Muscle layer of colon (tissue), 2 donors: ENCODE measurements at regions not wholly inside any gene's neighbourhood (a gene's known extent, or its start where the extent isn't known, plus 50 kb on each side); places are given as distances from the start of the nearest gene placed in this dataset.

ENCODE experiments used
- H3K27ac ChIP-seq: one replicate; pipeline ENCODE4 v1.7.0; 2013; ENCODE audit warnings: low read depth, mild to moderate bottlenecking, low read length, moderate library complexity
- H3K27me3 ChIP-seq, 2 donors: one replicate each; pipeline ENCODE4 v1.7.0; 2013; ENCODE audit warnings: low read length in 2 of 2, mild to moderate bottlenecking in 2 of 2; ENCODE audit not compliant: insufficient read depth in 2 of 2, control insufficient read depth in 1 of 2
- H3K36me3 ChIP-seq: one replicate; pipeline ENCODE4 v1.7.0; 2013; ENCODE audit warnings: mild to moderate bottlenecking, low read length; ENCODE audit not compliant: insufficient read depth
- H3K4me1 ChIP-seq: one replicate; pipeline ENCODE4 v1.7.0; 2013; ENCODE audit warnings: mild to moderate bottlenecking, low read length; ENCODE audit not compliant: insufficient read depth
- H3K4me3 ChIP-seq, 2 donors: one replicate each; pipeline ENCODE4 v1.7.0; 2013; ENCODE audit warnings: low read length in 2 of 2, low read depth in 1 of 2, mild to moderate bottlenecking in 1 of 2, moderate library complexity in 1 of 2
- H3K9ac ChIP-seq: one replicate; pipeline ENCODE4 v1.7.0; 2013; ENCODE audit warnings: low read length
- H3K9me3 ChIP-seq: one replicate; pipeline ENCODE4 v1.7.0; 2013; ENCODE audit warnings: mild to moderate bottlenecking, low read length
- donor health status: abdominal sarcoma.
- donor health status: Adenocarcinoma of cecum.

- Histone ChIP-seq H3K27ac (no peak overlapping the region), H3K27me3 (no peaks in the 10 kb centered on the region), H3K36me3 (no peaks in the 10 kb centered on the region), H3K4me3 (peak overlapping the region in 1 of 2 donors; percentile 21), H3K9me3 (no peaks in the 10 kb centered on the region), H3K9ac (no peak overlapping the region), H3K4me1 (no peaks in the 10 kb centered on the region)
These were observed 624.1 kb upstream of the GNPDA2 start for GRCh38 chr4:45350438-45350837.

DNA sequence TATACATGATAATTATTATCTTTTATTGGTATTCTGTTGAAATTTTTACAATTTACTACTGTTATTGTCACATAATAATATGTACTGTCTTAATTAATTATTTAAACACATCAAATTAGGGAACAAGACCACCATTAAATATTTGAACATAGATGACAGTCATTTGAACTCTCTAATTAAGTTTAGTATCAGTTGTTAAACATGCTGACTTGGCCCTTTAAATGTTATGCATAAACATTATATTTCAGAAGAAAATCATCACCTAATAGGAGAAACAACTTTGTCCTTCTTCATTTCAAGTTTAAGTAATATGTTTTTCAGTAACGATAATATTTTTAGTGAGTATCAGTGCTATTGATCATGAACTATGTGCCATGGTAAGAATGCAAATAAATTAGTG is 623.5 kb upstream of the GNPDA2 start:
- Histone ChIP-seq H3K9me3 (no peaks in the 10 kb centered on the region), H3K4me1 (no peaks in the 10 kb centered on the region), H3K4me3 (peak overlapping the region in 1 of 2 donors; percentile 21), H3K9ac (no peak overlapping the region), H3K36me3 (no peaks in the 10 kb centered on the region), H3K27me3 (no peaks in the 10 kb centered on the region), H3K27ac (no peak overlapping the region)

GRCh38 chr4:45346816-45347435 is 620.6 kb upstream of the GNPDA2 start:
- Histone ChIP-seq H3K9ac (no peak overlapping the region), H3K4me3 (no peak overlapping the region), H3K27ac (no peak overlapping the region), H3K4me1 (no peaks in the 10 kb centered on the region), H3K36me3 (no peaks in the 10 kb centered on the region), H3K27me3 (no peaks in the 10 kb centered on the region), H3K9me3 (no peaks in the 10 kb centered on the region)

DNA sequence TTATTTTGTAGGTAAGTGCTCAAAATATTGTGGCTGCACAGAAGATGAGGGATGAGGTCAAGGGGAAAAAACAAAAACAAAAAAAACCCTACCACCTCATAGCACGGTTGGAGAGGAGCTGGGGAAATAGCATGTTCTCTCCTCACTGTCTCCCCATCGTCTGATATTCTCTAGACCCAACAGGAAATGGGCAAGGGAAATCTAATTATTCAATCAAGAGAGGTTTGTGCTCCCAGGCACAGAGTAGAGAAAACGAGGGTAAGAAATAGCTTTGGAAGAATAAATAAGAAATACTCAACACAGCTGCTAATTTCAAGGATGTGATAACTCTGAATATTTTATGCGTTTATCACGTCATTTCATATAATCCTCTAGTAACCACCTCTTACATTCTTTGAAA is 619.2 kb upstream of the GNPDA2 start:
- no peaks in the 10 kb centered on the region for H3K4me1 ChIP-seq
- no peak overlapping the region for H3K9ac ChIP-seq
- no peaks in the 10 kb centered on the region for H3K36me3 ChIP-seq
- H3K27ac ChIP-seq: no peak overlapping the region
- no peak overlapping the region for H3K4me3 ChIP-seq
- no peaks in the 10 kb centered on the region for H3K27me3 ChIP-seq
- H3K9me3 ChIP-seq: no peaks in the 10 kb centered on the region

DNA sequence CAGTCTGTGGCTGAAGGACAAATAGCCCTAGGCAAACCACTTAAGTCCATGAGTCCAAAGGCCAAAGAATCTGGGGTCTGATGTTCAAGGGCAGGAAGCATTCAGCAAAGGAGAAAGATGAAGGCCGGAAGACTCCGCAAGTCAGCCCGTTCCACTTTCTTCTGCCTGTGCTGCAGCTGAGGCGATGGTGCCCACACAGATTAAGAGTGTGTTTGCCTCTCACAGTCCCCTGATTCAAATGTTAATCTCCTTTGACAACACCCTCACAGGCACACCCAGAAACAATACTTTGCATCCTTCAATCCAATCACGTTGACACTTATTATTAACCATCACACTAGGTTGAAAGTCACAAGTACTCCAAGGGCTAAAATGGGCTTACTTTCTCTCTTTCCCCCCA is 605.4 kb upstream of the GNPDA2 start:
- Histone ChIP-seq H3K9ac (no peak overlapping the region), H3K27me3 (no peaks in the 10 kb centered on the region), H3K9me3 (no peaks in the 10 kb centered on the region), H3K36me3 (no peaks in the 10 kb centered on the region), H3K27ac (no peak overlapping the region), H3K4me1 (no peaks in the 10 kb centered on the region), H3K4me3 (no peak overlapping the region)

- Histone ChIP-seq H3K36me3 (no peaks in the 10 kb centered on the region), H3K9ac (no peak overlapping the region), H3K4me3 (no peak overlapping the region), H3K4me1 (no peaks in the 10 kb centered on the region), H3K27me3 (no peaks in the 10 kb centered on the region), H3K27ac (no peak overlapping the region), H3K9me3 (no peaks in the 10 kb centered on the region)
These were observed 601.2 kb upstream of the GNPDA2 start for GRCh38 chr4:45327544-45327943.

DNA sequence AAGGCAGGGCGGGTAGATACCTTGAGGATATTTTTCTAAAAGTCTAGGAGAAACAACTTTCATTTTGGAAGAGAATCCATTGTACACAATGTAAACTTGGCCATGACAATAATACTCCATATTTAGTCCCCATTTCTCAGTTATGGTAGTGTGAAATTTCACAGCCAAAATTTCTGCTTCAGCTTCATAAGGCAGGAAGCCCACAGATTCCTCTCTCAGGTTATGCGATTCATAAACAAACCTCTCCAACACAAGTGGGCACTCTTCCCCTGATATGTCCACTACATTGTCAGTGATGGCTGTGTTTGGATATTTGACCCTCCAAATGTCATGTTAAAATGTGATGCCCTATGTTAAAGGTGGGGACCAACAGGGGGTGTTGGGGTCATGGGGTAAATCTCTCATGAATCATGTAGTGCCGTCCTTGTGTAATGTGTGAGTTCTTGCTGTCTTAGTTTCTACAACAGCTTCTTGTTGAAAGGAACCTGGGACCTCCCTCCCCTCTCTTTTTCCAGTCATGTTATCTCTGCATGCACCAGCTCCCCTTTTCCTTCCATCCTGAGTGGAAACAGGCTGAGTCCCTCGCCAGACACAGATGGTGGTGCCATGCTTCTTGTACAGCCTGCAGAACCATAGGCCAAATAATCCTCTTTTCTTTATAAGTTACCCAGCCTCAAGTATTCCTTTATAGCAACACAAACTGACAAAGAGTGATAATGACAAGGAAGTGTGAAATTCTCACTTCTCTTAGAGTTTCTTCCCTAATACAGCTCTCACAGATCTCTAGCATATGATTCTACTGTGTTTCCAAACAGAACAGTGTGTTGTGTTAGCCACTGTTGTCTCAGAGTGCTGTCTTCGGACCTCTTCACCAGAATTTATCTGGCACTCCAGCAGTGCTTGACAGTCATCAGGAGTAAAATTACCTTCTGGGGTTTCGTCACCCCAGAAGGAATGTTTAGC is 598.4 kb upstream of the GNPDA2 start:
- no peaks in the 10 kb centered on the region for H3K27me3 ChIP-seq
- H3K27ac ChIP-seq: no peak overlapping the region
- no peaks in the 10 kb centered on the region for H3K36me3 ChIP-seq
- H3K4me3 ChIP-seq: no peak overlapping the region
- no peaks in the 10 kb centered on the region for H3K9me3 ChIP-seq
- H3K9ac ChIP-seq: no peak overlapping the region
- no peaks in the 10 kb centered on the region for H3K4me1 ChIP-seq

DNA sequence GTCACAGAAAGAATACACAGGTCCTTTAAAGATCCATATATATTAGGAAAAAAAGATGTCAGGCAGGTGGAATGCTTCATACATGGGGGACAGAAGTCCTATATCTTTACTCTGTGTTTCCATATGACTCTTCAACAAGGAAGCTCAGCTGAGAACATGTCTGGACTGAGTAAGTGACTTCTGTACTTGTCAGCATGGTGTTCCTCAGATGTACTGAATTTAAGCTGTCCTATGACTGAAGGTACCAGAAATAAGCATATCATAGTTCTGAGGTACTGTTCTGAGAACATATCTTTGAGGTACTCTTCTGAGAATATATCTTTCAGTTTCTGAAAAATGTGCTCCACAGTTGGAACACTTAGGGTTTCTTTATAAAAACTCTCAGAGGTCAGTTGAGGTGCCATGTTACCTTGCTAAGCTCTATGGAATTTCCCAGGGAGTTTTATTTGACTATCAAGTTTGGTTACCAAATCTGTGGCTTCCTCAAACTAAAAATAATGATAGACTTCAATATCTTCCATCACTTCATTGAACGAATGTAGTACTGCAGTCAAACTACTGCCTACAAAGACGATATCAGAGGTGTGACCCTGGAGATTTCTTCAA is 597.2 kb upstream of the GNPDA2 start:
- Histone ChIP-seq H3K4me1 (no peaks in the 10 kb centered on the region), H3K9me3 (no peaks in the 10 kb centered on the region), H3K27me3 (no peaks in the 10 kb centered on the region), H3K27ac (no peak overlapping the region), H3K36me3 (no peaks in the 10 kb centered on the region), H3K4me3 (no peak overlapping the region), H3K9ac (no peak overlapping the region)

DNA sequence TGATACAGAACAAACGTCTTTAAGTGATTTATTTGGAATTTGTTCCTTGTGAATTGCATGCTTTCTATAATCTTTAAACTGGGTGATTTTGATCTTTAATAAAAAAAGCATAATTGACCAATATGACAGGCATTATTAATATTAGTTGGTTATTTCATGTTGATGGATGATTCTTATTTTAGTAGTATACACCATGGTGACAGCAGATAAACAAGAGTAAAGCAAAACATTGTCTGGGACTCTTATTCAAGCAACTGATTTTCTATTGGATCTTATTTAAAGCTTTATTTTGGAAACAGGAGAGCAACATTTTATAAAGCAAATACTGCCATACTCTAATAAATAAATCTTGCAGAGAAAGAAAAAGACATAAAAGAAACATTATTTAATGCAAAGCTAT is 591.4 kb upstream of the GNPDA2 start:
- H3K9me3 ChIP-seq: no peaks in the 10 kb centered on the region
- H3K9ac ChIP-seq: no peak overlapping the region
- no peaks in the 10 kb centered on the region for H3K27me3 ChIP-seq
- no peak overlapping the region for H3K27ac ChIP-seq
- no peaks in the 10 kb centered on the region for H3K4me1 ChIP-seq
- H3K4me3 ChIP-seq: no peak overlapping the region
- no peaks in the 10 kb centered on the region for H3K36me3 ChIP-seq

GRCh38 chr4:45317276-45317675 is 590.9 kb upstream of the GNPDA2 start:
- H3K27ac ChIP-seq: no peak overlapping the region
- no peak overlapping the region for H3K4me3 ChIP-seq
- no peaks in the 10 kb centered on the region for H3K4me1 ChIP-seq
- no peak overlapping the region for H3K9ac ChIP-seq
- no peaks in the 10 kb centered on the region for H3K27me3 ChIP-seq
- H3K36me3 ChIP-seq: no peaks in the 10 kb centered on the region
- no peaks in the 10 kb centered on the region for H3K9me3 ChIP-seq

- no peaks in the 10 kb centered on the region for H3K36me3 ChIP-seq
- H3K27me3 ChIP-seq: no peaks in the 10 kb centered on the region
- no peaks in the 10 kb centered on the region for H3K4me1 ChIP-seq
- no peak overlapping the region for H3K4me3 ChIP-seq
- H3K27ac ChIP-seq: no peak overlapping the region
- no peaks in the 10 kb centered on the region for H3K9me3 ChIP-seq
- no peak overlapping the region for H3K9ac ChIP-seq
These were observed 589.9 kb upstream of the GNPDA2 start for GRCh38 chr4:45316257-45316656.
